CD4-positive, alpha-beta T cell treated with Interleukin-6 at 100 ng/mL for 8 hours (primary cell): ENCODE measurements at regions not wholly inside any gene's neighbourhood (a gene's known extent, or its start where the extent isn't known, plus 50 kb on each side); places are given as distances from the start of the nearest gene placed in this dataset.

Experiments
- DNase-seq: peaks from one replicate; pipeline ENCODE4 v3.0.0-alpha.2; 2020; ENCODE audit warnings: mixed read lengths, low spot score

DNA sequence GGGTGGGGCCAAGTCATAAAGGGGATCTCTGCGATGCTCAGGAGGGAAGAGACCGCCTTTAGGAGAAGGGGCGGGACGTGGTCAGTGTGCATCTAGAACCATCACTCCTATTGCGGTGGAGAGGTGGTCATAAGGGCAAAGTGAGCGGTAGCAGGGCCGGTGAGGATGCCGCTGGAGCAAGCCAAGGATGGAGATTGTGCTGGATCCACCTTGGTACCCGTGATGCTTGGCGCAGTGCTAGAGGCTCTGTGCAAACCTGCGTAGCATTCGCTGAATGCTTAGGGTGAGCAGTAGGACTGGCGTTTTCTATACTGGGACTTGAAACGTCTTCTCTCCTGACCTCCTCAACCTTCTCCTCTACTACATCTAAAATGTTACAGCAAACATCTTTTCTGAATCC, 294.2 kb downstream of the FGF9 start:
- no peak for DNase-seq

DNA sequence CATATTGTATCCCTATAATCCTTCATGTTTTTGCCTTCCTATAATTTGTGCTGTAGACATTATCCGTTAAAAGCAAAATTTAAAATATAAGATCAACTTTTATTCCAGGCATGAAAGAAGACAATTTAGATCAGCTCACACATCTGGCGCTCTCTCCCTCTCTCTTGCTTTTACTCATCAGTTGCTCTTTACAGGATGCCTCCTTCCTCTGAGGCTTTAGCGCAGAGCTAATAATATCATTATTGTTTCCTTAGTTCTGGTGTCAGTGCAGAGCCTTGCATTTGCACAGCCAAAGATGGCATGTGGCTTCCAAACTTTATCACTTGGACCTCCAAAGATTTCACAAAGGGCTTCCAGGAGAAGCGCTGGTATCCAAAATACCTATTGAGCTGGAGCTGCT, 295.1 kb downstream of the FGF9 start:
- no peak for DNase-seq

DNA sequence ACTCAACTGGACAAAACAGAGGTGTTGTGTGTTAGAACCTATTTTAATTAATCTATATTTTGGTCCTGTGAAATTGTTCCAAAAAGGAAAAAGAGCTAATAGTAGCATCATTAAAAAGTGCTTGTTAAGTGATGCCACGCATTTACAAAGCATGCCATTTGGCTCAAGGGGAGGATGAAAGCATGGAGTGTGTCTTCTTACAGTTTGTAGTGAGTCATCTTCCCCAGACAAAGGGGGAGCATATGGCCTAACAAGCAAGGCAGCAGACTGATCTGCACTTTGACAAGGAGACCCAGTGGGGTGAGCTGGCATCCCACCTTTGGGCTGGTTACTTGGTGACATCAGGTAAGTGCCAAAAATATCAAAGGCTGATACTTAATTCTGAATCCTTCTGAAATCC, 297.0 kb downstream of the FGF9 start:
- no peak for DNase-seq

DNA sequence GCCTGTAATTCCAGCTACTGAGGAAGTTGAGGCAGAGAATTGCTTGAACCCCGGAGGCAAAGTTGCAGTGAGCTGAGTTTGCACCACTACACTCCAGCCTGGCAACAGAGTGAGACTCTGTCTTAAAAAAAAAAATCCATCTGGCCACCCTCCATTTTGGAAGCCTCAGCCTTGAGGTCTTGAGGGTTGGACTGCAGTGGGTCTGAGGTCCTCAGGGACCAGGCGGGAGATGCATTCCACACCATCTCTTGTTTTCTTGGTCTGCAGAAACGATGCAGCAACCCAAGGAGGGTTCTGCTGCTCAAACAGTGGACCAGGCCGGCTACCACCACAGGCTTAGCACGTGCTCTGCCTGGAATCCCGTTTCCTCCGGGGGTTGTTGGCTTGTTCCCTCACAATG, 299.3 kb downstream of the FGF9 start:
- DNase-seq, result no peak

DNA sequence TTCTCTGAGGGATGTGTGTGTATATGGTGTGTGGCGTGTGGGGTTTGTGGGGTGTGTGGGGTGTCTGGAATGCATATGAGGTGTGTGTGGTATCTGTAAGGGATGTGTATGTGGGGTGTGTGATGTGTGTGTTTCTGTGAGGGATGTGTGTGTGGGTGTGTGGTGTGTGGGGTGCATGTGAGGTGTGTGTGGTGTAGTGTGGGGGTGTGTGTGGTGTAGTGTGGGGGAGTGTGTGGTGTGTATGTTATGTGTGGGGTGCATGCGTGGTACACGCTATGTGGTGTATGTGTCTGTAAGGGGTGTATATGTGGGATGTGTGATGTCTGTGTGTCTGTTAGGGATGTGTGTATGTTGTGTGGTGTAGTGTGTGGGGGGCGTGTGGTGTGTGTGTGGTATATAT, 300.0 kb downstream of the FGF9 start:
- DNase-seq, result no peak

DNA sequence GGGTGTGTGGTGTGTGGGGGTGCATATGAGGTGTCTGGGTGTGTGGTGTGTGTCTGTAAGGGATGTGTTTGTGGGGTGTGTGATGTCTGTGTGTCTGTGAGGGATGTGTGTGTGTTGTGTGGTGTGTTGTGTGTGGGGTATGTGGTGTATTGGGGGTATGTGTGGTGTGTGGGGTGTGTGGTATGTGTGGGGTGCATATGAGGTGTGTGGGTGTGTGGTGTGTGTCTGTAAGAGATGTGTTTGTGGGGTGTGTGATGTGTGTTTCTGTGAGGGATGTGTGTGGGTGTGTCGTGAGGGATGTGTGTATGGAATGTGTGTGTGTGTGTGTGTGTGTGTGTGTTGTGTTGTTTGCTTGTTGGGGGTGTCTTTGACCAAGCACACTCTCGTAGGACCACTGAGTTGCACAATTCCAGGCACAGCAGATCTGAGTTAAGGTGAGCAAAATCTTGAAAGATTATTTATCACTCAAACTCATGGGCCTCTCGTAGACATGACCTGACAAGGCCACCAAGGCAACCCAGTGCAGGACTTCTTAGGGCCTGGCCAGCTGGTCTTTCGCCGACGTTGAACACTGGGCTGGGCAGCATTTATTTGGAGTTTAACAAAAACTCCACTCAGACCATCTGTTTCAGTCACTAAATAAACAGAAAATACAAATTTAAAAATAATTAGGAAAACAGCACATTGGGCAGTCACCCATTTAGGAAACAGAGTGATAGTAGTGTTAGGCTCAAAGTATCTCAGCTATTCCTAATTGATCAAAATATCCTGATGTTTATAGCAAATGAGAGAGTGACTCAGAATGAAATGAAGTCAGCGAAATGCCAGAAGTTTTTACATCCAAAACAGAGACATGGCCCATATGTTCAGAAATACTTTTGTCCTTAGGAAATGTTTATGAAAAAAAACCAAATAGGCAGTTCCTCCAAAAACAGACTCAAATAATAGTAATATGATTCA, 301.1 kb downstream of the FGF9 start:
- DNase-seq, result no peak

DNA sequence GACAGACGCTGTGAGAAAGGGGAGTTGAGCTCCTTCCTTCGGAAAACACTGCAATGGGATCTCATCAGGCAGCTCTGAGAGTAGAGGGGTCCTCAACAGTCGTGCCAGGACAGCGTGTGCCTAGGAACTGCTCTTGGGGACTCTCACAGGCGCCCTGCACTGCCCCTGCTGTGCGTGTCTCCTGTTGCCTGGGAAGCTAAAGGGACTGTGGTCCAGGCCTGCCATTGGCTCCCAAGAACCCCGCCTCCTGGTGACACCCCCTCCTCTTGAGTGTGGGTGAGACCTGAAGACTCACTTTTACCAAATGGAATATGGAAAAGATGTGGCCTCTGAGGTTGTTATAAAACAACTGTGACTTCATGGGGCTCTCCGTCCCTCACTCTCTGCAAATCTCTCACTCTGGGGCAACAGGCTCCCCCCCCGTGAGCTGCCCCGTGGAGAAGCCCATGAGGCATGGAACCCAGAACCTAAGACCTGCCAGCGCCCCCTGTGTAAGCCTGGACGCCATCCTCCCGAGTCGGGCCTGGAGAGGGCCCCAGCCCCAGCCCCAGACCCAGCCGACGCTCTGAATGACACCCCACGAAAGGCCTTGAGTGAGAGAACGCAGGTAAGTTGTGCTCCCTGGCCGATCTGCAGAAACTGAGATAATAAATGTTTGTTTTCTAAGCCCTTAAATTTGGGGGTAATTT, 302.7 kb downstream of the FGF9 start:
- DNase-seq, result no peak

DNA sequence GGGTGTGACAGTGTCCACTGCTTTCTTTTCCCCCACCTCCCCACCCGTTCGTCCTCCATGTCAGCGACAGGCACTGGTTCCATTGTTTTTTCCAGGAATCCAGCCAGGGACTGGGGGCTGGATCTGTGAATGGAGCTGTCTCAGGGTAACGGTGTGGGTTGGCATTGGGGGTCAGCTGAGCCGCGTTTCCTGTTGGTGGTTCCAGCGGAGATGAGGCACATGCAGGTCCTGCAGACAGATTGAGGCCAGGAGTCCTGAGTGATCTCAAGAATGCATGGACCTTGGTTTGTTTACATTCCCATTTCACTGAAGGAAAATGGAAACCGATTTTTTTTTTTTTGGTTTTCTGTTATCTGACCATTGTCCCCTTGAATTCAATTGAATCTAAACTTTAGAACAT, 303.9 kb downstream of the FGF9 start:
- DNase-seq, result no peak

DNA sequence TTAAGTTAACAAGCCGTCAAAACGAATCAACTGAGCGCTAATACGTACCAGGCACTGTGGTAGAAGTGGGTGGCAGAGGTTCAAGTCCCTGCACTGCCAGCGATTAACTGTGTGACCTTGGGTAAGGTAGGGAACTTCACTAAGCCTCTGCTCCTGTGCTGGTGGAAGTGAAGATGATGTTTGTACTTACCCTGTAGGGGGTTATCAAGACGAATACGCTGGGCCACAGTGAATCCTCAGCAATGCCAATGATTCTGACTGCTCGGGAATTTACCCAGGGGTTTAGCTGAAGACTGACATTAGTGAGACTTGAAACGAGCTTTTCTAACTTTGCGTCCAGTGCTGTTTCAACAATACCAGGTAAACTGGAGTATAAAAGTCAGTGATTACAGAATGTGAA, 305.3 kb downstream of the FGF9 start:
- no peak for DNase-seq

DNA sequence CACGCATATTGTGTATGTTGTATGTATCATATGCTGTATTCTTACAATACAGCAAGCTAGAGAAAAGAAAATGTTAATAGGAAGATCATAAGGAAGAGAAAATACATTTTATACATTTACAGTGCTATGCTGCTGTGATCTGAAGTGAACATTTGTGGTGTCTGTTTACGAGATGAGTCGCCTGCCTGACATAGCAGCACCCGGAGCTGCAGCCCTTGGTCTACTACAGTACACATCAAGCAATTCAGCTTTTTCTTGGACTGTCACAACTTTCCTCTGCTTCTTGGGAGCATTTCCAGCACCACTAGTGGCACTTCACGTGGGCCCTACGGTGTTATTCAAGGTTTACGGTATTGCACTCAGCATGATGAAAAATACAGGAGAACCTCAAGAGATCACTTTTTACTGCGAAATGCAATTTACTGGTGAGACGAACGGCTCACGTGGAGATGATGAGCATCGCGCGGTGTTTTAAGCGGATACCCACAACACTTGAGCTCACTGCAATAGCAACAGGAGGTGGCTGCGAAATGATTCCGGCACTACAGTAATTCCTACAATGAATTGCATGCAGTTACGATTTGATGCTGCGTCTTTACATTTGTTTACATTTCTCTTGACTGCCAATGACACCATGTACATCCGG, 308.4 kb downstream of the FGF9 start:
- DNase-seq, result no peak

DNA sequence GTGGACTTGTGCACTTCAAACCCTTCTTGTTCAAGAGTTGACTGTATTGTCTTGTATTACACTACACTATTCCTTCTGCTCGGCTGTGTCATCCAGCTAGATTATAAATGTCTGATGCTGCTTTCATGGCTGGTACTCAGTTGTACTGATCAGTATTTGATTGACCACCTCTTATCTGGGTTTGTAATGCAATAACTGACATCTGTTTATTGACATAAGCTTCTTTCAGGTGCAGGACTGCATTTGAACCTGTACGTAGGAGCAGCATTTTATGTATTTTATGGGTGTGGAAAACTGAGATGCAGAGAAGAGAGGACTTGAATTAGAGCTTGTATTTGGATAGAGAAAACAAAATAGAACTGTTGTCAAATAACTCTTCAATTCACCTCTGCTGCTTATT, 309.2 kb downstream of the FGF9 start:
- no peak for DNase-seq

DNA sequence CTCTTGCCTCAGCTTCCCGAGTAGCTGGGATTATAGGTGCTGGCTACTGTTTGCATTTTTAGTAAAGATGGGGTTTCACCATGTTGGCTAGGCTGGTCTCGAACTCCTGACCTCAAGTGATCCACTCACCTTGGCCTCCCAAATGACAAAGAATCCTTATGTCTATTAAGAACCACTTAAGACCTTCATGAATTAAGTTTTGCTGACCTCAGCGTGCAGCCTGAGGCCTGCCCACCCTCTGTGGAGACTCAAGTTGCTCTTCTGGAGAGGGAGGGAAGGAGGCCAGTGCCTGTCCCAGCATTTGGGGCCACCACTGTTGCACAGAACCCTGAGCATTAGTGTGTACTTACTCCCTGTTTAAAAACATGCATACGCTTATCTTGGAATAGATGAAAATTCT, 313.3 kb downstream of the FGF9 start:
- no peak for DNase-seq

DNA sequence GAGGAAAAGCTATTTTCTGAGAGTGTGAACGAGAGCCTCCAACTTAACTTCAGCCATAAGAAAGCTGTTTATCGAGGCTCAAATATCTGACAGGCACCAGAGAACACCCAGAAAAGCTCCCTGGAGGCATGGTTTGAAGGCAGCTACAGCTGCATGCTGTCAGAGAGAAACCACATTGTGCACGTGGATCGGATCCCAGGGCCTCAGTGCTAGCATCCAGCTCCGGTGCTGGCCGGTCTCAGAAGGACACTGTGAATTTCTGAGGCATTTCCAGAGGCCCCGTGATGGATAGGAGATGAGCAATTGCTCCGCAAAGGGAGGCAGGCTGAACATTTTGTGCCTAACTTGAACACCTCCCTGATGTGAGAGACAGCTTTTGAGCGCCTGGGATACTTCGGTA, 315.7 kb downstream of the FGF9 start:
- no peak for DNase-seq

DNA sequence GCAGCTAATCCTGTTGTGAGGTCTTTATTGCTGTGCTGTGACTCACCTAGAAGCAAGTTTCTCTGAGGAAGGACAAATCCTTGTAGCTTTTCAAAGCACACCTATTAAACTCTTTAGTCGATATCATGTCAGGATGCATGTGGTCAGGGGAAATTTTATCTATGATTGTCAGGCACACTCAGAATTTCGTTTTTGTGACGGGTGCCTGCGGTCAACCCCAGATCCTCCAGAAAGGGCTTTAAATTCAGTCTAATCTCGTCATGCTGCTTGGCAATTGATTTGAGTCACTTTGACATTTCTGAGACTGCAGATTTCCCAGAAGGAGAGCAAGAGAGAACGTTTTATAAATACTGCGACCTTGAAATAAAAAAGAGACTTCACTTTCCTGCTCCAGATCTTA, 316.9 kb downstream of the FGF9 start:
- DNase-seq, result no peak

DNA sequence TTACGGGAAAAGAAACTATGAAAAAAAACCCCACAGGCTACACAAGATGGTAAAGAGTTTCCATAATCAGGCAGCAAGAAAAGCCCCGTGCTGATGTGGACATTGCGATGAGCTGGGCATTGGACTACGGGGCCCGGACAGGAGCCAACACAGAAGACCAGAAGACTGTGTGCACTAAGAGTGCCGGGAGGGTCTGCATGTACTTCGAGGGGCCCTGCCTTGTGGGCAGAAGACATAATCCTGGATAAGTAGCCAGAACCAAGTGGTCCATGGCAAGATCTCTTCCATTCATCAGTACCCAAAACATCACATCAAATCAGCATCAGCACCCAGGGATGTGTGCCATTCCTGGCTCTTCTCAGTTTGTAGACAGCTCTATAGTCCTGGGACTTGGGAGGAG, 317.8 kb downstream of the FGF9 start:
- DNase-seq, result no peak

DNA sequence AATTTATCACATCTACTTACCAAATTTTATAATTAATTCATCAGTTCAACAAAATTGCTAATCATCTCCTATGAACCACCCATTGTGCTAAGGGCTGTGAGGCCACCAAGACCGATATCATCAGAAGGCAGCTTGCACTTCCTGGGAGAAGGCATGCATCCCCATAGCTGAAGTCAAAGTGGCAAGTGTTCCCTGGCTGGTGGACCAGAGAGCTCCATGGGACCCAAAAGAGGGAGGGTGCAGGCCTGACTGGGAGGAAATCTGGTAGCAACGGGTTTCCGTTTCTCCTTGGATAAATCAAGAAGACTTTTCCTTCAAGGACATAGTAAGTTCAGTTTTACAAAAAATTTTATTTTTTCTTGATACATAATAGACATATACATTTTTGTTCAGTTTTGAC, 325.2 kb downstream of the FGF9 start:
- no peak for DNase-seq

DNA sequence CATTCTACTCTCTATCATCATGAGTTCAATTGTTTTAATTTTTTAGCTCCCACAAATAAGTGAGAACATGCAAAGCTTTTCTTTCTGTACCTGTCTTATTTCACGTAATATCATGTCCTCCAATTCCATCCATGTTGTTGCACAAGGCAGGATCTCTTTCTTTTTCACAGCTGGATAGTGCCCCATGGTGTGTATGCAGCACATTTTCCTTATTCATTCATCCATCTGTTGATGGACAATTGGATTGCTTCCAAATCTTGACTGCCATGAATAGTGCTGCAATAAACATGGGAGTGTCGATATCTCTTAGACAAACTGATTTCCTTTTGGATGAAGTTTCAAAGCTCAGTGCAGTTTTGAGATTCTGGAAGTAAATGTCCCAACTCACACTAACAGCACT, 326.9 kb downstream of the FGF9 start:
- no peak for DNase-seq

DNA sequence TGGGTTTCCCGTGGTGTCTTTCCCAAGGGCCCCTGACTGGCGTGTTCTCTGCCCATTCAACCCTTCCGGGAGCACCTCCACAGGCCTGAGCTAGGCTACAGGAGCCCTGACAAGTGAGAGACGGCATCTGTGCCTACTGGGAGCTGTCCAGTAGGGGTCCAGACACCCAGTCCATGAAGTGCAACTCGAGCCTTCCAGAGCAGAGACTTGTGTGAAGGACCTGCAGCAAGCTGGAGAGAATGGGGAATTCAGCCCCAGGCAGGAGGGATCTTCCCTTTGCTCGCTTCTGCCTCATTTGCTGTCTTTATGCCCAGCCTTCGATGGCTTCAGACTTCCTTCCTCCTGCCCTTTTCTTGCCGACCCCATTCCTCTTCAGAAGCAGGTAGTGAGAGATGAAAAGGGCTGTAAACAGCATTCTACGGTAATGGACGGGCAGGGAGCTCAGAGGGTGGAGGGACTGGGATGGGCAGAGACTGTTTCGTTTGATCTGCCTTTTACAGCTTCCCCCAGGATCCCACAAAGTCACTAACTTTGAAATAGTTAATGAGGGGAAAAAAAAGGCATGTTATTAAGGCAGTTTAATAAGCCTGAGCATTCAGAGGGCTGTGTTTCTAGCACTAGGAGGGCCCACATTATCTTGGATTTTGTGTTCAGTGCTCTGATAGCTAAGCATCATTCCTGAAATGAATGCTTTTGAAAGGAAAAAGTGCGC, 327.6 kb downstream of the FGF9 start:
- no peak for DNase-seq

DNA sequence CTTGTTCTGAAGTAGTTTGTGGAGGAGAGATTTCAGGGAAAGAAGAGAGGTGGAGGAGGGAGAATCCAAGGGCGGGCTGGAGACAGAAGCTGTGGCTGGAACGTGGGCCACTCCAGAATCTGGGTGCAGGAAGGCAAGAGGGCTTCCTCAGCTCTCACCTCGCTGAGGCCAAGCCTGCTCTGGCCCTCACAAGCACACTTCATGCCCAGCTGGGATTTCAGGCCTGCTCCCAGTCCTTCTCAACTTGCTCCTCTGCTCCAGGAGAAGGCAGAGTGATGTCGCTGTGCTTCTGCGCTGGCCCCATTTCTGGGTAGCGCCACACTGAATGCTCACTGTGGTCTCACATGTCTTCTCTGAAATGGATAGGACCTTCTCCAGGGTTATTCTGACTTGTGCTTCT, 328.8 kb downstream of the FGF9 start:
- DNase-seq, result no peak

DNA sequence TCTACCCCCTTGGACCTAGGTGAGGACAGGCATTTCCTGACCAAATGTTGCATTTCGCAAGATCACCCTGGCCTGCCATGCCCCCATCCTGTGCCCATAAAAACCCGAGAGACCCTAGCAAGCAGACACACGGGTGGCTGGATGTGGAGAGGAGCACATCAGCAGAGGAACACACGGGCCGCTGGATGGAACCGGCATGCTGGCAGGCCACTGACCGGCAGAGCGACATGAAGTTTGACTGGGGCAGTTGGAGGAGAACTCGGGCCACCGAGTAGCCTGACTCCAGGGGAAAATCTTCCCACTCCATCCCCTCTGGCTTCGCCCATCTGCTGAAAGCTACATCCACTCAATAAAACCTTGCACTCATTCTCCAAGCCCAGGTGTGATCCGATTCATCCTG, 329.3 kb downstream of the FGF9 start:
- no peak for DNase-seq

DNA sequence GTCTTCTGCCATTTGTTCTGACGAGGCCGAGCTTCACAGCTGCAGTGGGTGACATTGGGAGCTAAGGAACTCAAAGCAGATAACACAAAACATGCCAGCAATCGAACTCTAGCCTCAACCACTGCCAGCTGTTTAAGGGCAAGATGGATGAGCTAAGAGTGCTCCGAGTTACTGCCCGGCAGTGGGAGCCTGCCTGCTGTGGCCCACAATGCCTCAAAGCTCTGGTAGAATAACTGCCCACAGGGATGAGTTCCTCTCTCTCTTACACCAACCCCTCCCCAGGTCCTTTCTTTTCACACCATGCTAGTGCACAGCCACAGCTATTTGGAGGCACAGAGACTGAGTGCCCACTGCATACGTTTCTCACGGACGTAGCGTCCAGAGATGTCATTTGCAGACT, 330.5 kb downstream of the FGF9 start:
- DNase-seq, result no peak

DNA sequence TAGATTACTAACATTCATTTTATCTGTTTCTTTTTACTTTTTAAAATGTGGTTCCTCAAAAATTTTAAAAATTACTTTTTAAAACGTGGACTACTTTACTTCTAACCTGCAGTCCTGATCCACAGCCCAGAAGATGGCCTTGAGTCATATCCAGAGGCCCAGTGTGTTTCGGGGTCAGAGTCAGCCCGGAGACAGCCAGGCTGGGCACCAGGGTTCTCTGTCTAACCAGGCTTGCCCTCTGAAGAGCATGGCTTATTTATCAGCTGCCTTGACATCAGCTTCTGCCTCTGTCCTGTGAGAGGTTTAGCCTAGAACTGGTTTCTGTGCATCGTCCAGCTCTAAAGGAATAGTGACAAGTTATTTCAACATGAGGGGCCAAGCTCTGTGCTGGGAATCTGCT, 332.0 kb downstream of the FGF9 start:
- no peak for DNase-seq

DNA sequence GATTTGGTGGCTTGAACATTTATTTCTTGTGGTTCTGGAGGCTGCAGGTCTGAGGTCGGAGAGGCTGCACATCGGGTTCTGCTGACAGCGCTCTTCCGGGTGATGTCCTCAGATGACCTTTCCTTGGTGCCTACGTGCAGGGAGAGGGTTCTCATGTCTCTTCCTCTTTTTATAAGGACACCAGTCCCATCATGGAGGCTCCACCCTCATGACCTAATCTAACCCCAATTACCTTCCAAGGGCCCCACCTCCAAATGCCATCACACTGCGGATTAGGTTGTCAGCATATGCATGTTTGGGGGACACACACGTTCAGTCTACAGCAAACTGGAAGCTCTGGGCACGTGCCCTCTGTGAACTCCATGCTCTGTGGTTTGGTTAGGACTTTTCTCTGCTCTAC, 338.6 kb downstream of the FGF9 start:
- no peak for DNase-seq
